Middle frontal gyrus (tissue), 1 donor: ENCODE measurements at regions not wholly inside any gene's neighbourhood (a gene's known extent, or its start where the extent isn't known, plus 50 kb on each side); places are given as distances from the start of the nearest gene placed in this dataset.

Experiments
- DNase-seq: peaks from one replicate; pipeline ENCODE4 v3.0.0-alpha.2; 2015; ENCODE audit warnings: low spot score; ENCODE audit errors: extremely low spot score

- no peak for DNase-seq
Observed at GRCh38 chr4:110886270-110886669, 263.4 kb upstream of the PITX2 start.

GRCh38 chr4:110886856-110887255 is 264.0 kb upstream of the PITX2 start:
- no peak for DNase-seq

DNA sequence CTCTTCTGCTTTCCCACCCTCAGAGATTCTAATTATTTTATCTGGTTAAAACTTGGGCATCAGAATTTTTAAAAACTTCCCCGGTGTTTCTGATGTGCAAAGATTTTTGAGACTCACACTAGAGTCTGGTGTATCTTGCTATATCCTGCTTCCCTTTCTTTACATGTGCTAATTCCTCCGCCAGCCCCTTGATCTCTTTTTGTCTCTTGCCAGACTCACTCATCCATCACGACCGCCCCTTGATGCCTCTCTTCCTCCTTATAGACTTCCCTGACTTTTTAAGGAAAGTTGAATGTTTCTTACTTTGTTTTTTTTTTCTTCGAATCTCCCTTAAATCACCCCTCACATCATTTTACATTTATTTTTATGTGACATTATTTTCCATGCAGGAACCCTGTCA is 274.9 kb upstream of the PITX2 start:
- no peak for DNase-seq

DNA sequence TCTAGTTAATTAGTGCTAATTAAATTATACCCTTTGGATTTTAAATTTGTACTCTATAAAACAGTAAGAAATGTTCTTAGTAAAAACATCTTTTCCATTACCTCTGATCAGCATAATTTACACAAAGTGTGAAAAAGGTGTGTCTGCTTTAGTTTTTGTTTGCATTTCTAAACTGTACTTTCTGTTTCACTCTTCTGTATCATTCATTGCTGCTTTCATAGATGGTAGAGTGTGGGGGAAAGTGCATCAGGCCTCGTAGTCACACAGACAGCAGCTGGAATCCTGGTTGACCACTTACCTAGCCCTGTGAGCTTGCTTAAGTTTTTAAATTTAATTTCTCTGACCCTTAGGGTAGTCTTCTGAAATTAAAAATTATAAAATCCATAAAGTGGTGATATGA is 275.4 kb upstream of the PITX2 start:
- no peak for DNase-seq

GRCh38 chr4:110900213-110900769 is 277.4 kb upstream of the PITX2 start:
- no peak for DNase-seq

- DNase-seq = no peak
Observed at GRCh38 chr4:110902500-110902899, 279.6 kb upstream of the PITX2 start.

DNA sequence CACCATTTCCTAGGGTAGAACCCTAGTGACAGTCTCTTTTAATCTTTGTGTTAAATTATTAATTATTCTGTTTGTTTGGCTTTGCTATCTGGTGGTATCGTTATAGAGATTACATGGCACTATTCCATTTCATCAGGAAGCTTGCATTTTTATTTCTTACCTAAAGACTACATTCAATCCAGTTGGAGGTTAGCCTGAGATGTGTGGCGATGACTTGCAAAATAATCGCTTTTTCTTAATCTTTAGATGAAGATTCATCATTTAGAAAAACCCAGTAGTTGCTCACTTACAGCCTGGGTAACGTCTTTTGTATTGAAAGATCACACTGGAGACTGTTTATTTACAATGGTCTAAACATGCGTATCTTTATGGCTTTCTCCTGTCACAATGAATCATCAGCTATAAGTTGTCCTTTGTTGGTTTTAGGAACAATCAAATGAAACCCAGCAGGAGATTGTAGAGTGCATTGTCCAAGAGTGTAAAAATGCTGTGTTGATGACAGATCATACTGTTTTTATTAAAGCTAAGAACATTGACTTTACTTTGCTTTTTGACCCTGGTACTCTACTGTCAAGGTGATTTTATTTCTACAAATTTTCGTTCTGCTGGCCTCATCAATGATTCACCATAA is 281.7 kb upstream of the PITX2 start:
- no peak for DNase-seq

- no peak for DNase-seq
Observed at GRCh38 chr4:110905367-110905766, 282.5 kb upstream of the PITX2 start.

GRCh38 chr4:110907801-110908313 is 285.0 kb upstream of the PITX2 start:
- DNase-seq = no peak

DNA sequence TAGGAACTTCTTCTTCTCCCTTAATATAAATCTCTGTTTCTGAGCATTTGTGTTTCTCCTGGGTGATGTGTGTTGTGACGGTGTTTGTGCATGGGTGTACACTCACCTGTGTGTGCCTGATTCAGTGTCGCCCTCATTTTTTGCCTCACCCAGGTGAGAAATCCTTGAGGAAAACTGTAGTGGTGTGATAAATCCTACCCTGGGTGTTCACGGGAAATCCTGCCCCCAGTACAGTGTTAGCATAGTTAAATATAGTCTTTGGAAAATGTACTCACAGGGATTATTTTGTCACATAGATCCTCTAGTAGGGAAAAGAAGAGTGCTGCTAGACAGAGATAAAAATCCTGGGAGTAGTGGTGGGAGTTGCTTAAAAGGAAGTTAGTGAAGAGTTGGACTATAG is 291.9 kb upstream of the PITX2 start:
- DNase-seq = no peak

DNA sequence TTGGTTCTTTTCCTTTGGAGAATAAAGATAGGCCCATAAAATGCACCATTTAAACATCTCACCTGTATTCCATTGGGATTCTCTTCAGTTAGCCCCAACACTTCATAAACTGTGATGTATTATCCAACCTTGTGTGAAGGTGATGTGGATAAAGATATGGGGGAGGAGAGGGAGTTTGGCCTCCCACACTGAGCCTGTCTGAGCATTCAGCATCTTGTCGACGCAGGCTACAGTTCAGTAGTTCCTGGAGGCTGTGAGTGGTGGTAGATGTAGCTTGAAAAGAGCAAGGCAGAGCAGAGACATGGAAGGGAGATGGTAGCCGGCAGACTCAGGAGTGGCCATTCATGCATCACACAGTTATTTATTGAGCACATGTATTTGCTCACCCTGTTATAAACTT is 292.4 kb upstream of the PITX2 start:
- DNase-seq = no peak

- DNase-seq = no peak
Observed at GRCh38 chr4:110916505-110916904, 293.6 kb upstream of the PITX2 start.

GRCh38 chr4:110917835-110918234 is 295.0 kb upstream of the PITX2 start:
- DNase-seq = no peak

- DNase-seq = no peak
Observed at GRCh38 chr4:110920990-110921389, 298.1 kb upstream of the PITX2 start.

DNA sequence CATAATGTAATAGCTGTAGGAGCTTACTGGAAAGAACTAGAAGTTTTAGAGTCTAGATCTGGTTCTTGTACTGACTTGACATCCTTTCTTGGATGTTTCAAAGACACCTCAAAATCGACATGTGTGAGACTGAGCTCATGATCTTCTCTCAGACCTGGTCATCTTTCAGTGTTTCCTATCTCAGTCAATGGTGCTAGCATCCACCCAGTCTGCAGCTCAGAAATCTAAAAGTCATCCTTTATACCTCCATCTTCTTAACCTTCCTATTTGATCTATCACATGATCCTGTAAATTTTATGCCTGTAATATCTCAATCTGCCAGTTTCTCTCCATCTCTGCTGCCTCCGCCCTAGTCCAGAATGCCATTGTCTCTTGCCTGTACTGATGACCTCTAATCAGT is 301.9 kb upstream of the PITX2 start:
- no peak for DNase-seq

GRCh38 chr4:110926841-110927400 is 304.0 kb upstream of the PITX2 start:
- DNase-seq = no peak

DNA sequence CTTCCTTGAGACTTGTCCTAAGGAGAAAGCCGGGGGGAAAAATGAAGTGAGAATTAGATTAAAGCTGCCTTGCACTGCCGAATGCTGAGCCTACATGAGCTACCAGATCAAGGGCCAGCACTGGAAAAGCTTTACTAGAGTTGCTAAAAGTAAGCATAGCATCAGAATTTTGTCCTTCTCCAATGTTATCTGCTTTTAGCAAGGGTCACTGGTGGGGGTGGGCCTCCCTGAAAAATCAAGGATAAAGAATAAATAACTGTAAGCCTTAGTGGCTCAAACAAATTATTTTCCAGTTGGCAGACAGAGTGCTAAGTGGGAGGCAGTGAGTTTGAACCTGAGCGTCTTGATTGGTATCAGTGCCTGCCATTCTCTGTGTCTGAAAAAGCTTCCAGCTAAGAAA is 310.5 kb upstream of the PITX2 start:
- no peak for DNase-seq

DNA sequence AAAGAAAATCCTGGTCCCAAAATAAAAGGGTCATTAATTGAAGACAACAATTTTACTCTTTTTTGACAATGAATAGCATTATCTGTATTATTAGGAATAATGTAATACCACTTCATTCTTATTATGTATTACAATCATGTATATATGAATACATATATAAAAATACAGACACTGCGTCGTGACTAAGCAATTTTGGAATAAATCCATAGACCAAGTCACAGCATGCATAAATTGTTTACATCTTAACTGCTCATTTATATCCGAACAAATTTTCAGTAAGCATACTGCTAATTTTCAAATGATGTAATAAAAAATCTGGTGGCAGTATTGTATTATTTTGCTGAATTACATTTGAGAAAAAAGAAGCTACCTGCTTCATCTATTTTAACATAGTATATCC is 321.6 kb upstream of the PITX2 start:
- no peak for DNase-seq

DNA sequence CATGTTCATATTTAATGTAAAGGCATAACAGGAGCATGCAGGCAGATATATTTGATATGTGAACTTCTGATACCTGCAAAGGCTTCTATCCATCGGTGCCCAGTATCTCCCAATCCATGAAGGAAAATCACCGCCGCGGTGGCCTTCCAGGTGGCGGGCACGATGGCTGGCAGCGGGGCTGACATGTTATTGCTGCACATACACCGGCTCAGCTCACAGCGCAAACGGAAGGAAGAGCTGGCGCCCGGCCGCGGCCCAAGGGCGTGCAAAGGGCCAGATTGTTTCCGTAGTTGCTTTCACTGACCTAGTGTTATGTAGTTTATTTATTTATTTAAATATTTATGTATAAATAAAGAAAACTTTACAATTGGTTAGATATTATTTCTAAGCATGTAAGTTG is 322.7 kb upstream of the PITX2 start:
- DNase-seq = no peak

DNA sequence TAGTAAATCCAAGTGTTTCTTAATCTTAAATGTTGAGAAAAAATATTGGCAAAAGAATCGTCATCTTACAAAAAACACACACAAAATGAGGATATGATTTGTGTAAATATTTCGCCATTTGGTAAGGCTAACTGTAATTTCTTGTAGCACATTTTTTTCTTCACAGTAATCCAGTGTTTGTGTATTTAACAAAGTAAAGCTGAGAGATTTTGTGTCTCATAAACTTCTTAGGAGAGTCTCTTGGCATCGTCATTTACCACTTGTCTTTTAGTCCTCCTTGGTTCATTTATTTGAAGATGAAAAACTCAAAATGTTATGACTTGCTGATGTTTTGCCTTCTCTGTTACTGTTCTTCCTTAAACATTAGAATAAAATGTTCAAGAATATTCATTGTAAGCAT is 326.7 kb upstream of the PITX2 start:
- no peak for DNase-seq

DNA sequence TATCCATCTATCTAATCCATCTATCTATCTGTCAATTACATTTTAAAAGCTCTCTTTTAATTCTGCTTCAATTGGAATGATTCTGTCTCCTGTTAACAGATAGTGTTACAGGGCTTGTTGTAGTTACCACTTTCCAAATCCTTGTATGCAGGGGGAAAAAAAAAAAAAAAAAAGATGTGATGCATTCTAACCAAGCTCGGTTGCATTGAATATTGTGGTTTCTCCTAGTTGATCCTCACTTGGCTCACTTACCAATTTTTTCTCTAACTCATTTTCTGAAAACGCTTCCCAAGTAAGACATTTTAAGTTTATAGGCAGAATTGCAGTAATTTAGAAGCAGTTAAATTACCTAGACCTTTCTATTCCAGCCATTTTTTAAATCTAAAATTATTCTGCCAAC is 327.9 kb upstream of the PITX2 start:
- no peak for DNase-seq

DNA sequence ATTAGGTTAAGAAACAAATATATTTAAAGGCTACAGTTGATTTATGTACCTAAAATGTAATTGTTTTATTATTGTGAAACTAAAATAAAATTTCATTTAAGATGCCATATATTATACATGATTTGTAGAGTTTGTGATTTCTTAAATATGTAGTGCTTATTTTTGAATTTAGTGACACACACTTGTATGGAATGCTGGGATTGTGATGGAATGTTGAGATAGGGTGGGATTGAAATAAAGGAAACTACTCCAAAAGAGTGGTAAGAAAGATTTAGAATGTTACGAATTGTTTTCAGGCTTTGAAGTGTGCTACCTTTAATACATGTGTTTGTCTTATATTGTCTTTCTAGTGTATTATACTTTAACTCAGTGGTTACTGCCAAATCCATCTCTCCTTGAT is 330.3 kb upstream of the PITX2 start:
- DNase-seq = no peak

DNA sequence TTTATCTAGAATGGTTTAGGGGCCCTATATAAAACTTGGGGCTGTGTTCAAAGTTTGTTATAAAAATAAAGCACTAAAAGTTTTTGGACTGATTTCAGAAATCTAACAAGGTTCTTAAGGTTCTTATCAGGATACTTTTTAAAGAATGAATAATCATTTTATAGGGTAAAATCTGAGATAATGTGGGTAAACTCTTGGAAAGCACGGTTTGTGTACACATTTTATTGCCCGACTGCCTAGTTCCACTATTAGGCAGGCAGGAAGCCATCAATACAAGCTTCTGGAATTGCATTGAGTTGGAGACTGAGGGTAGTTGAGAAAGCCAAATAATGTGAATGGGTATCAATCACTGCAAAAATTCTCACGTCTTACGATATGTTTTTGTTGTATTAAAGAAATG is 331.0 kb upstream of the PITX2 start:
- DNase-seq = no peak
